ENCODE measurements at regions not wholly inside any gene's neighbourhood (a gene's known extent, or its start where the extent isn't known, plus 50 kb on each side); places are given as distances from the start of the nearest gene placed in this dataset.
"Not testable (repeated sequence)": the region's sequence is repeated elsewhere in the genome, so short reads cannot be mapped to it uniquely, and the experiment has no call there.

GRCh38 chr2:120502761-120503160 lies 156.8 kb downstream of the INHBB start:
- DNase-seq: no peak

DNA sequence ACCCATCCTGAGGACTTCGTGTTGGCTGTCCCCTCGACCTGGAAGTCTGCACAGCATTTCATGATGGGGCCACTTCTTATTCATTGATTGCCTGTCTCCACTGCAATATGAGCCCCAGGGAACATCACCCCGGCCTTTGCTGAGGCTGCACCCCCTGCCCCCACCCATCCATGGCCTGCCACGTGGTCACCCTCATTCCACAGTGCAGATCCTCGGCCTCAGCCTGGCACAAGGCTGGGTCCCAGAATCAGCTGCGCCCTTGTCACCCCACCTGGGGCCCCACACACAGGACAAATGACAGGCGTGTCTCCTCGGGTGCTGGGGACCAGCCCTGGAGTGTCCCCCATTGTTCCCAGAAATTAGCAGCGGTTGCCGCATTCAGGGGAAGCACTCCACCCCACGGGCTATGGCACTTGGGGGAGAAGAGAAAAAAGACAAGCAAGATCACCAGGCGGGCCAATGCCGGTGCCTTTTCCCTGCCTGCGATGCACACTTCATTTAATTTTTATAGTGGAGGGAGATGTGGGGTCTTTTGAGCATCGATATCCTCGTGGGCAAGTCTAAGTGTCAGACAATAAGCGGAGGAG lies 157.4 kb downstream of the INHBB start:
- DNase-seq: no peak

DNA sequence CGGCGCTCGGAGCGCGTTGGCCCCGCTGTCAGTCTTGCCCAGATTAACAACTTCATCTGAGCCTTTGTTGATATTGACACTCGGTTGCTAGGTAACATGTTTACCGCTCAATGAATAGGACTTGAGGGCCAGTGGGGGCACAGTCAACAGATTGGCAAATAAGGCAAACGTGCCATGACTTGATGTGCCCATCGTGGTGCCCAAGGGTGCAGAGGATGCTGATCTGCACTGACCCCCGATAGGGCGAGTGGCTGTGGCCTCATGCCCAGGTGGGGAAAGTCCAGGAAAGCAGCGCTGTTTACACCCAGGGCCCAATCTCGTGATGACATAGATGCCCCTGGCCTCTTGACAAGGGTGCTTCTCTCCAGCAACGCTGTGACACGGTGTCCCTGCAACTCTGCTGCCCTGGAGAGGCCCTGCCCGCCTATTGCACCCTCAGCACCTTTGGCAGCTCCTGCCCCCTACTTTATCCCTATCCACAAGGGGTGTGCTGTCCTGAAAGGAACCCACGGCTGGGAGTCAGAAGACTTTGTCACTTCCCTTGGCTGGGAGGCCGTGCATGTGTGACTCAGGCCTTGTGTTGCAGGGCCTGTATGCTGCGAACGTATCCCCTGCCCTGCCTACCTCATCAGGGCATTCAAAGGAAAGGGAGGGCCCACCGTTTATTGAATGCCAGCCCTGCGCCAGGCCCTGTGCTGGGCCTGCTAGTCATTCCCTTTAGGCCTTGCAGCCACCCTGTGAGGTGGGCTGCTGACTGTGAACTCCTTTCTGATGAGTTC lies 158.0 kb downstream of the INHBB start:
- no peak for DNase-seq

GRCh38 chr2:120504936-120505705 lies 159.2 kb downstream of the INHBB start:
- DNase-seq: no peak

GRCh38 chr2:120508567-120509041 lies 162.7 kb downstream of the INHBB start:
- DNase-seq: no peak

GRCh38 chr2:120509213-120509815 lies 163.4 kb downstream of the INHBB start:
- DNase-seq: no peak

- DNase-seq: peak; percentile 24
These were observed 164.2 kb downstream of the INHBB start for GRCh38 chr2:120509991-120510735.

- no peak for DNase-seq
These were observed 164.9 kb downstream of the INHBB start for GRCh38 chr2:120510751-120511395.

GRCh38 chr2:120511536-120511935 lies 165.6 kb downstream of the INHBB start:
- DNase-seq: peak; percentile 15

GRCh38 chr2:120511947-120512710 lies 166.2 kb downstream of the INHBB start:
- DNase-seq: no peak

DNA sequence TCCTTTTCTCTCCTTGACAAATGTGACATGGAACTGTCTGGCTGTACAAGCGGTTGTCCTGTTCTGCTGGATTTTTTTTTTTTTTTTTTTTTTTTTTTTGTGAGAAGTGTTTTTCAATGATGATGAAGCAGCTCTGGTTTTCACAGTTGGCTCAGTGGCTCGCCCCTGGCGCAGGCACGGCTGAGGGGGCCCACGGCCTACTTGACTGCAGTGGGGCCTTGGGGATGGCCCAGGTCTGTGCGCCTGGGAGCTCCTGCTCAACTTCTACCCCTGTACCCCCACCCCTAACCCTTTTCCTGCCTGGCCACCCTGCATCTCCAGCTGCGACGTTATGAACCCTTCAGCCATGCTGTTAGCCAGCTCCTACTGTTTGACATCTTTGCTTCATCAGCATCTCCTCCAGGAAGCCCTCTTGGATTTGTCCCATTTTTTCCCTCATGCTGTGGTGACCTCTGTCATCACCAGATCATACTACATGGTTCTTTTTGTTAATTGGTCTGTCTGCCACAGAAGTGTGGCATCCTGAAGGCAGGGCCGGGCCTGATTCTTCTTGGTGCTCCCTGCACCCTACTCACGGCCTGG lies 167.9 kb downstream of the INHBB start:
- no peak for DNase-seq

- DNase-seq: no peak
These were observed 168.6 kb downstream of the INHBB start for GRCh38 chr2:120514521-120514920.

- not testable (repeated sequence) for DNase-seq
These were observed 169.3 kb downstream of the INHBB start for GRCh38 chr2:120515066-120515758.

DNA sequence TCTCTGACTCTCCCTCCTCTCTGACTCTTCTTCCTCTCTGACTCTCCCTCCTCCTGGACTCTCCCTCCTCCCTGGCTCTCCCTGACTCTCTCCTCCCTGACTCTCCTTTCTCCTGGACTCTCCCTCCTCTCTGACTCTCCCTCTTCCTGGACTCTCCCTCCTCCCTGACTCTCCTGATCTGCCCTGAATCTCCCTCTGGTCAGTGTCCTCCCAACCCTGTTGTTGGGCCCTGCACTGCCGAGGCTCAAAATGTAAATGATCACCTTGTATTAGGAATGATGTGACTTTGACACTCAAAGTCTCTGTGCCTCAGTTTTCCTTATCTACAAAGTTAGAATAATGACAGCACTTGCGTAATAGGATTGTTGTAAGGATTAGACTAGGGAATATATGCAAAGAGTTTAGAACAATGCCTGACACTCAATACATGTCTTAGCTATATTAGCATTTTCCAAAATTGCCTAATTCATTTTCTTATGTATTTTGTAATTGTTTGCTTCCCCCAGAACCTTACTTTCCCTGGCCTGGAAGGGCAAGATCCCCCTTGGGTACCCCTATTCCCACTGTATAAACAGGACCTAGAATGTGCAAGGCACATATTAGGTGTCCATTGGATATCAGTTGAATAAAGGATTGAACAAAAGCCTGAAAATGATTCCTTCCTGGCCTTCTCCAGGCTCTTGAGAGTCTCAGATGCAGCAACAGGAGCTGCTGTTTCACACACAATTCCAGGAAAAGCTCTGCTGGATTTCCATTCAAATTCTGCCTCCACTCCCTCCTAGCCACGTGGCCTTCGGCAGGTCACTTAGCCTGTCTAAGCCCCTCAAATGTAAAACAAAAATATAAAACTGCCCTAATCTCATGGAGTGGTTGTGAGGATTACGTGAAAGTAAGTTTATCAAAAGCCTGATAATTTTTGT lies 170.1 kb downstream of the INHBB start:
- no peak for DNase-seq

GRCh38 chr2:120516679-120517314 lies 170.9 kb downstream of the INHBB start:
- DNase-seq: no peak

GRCh38 chr2:120517751-120518469 lies 172.0 kb downstream of the INHBB start:
- no peak for DNase-seq

DNA sequence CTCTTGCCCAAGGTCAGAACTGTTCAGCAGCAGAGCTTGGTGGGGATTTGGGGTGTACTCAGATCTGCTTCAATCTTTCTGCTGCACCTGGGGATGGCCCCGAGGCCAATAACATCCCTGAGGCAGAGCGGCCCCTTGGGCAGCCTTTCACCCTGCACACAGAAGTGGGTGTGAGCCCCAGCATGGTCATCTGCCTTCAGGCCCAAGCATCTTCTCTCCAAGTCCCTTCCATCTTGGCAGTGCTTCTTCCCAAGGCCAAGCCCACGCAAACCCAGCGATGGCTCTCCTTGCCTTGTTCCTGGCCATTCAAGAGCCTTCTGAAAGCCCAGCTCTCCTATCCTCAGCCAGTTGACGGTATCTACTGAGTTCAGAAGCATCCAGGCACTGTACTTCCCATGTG lies 172.9 kb downstream of the INHBB start:
- no peak for DNase-seq

- no peak for DNase-seq
These were observed 173.5 kb downstream of the INHBB start for GRCh38 chr2:120519469-120519868.
